Trophoblast cell (in vitro differentiated cells and primary cell): ENCODE measurements at regions not wholly inside any gene's neighbourhood (a gene's known extent, or its start where the extent isn't known, plus 50 kb on each side); places are given as distances from the start of the nearest gene placed in this dataset.

Experiments
- DNase-seq, 2 donors: peaks; one replicate each; pipeline ENCODE4 v3.0.0-alpha.2; 2016
- H2AFZ ChIP-seq: 2 replicates; pipeline ENCODE4 v1.6.1; 2013; ENCODE audit warnings: low read length, moderate library complexity, mild to moderate bottlenecking; ENCODE audit not compliant: insufficient read depth, poor library complexity
- H2AK5ac ChIP-seq: 2 replicates; pipeline ENCODE4 v1.6.1; 2013; ENCODE audit warnings: mild to moderate bottlenecking, low read length
- H2BK120ac ChIP-seq: 2 replicates; pipeline ENCODE4 v1.6.1; 2013; ENCODE audit warnings: low read length, mild to moderate bottlenecking, moderate library complexity; ENCODE audit not compliant: insufficient read depth, poor library complexity
- H2BK12ac ChIP-seq: 2 replicates; pipeline ENCODE4 v1.6.1; 2013; ENCODE audit warnings: mild to moderate bottlenecking, low read length, moderate library complexity
- H2BK5ac ChIP-seq: 2 replicates; pipeline ENCODE4 v1.6.1; 2013; ENCODE audit warnings: low read length, low read depth, moderate library complexity, mild to moderate bottlenecking; ENCODE audit not compliant: poor library complexity
- H3K14ac ChIP-seq: 2 replicates; pipeline ENCODE4 v1.6.1; 2013; ENCODE audit warnings: mild to moderate bottlenecking, low read length
- H3K18ac ChIP-seq: 2 replicates; pipeline ENCODE4 v1.6.1; 2013; ENCODE audit warnings: mild to moderate bottlenecking, low read length
- H3K23ac ChIP-seq: 2 replicates; pipeline ENCODE4 v1.6.1; 2013; ENCODE audit warnings: low read length
- H3K27ac ChIP-seq: 2 replicates; pipeline ENCODE4 v1.5.1; 2013; ENCODE audit warnings: low read depth, mild to moderate bottlenecking, inconsistent platforms, low read length, moderate library complexity
- H3K27me3 ChIP-seq: 2 replicates; pipeline ENCODE4 v1.6.1; 2013; ENCODE audit warnings: inconsistent platforms, mild to moderate bottlenecking, low read length, moderate library complexity; ENCODE audit not compliant: insufficient read depth
- H3K36me3 ChIP-seq, 2 experiments: 1 replicate in 1 of 2; 2 replicates in 1 of 2; pipeline ENCODE4 v1.6.1; 2013; ENCODE audit warnings: low read length in 2 of 2, mild to moderate bottlenecking in 2 of 2, moderate library complexity in 1 of 2; ENCODE audit not compliant: insufficient read depth in 2 of 2, control insufficient read depth in 1 of 2
- H3K4ac ChIP-seq: 2 replicates; pipeline ENCODE4 v1.6.1; 2013; ENCODE audit warnings: low read depth, mild to moderate bottlenecking, low read length, moderate library complexity
- H3K4me1 ChIP-seq, 2 experiments: 1 replicate in 1 of 2; 2 replicates in 1 of 2; pipeline ENCODE4 v1.6.1; 2013; ENCODE audit warnings: low read length in 2 of 2, mild to moderate bottlenecking in 2 of 2, moderate library complexity in 1 of 2; ENCODE audit not compliant: insufficient read depth in 2 of 2, control insufficient read depth in 1 of 2
- H3K4me2 ChIP-seq: 2 replicates; pipeline ENCODE4 v1.6.1; 2013; ENCODE audit warnings: inconsistent platforms, mild to moderate bottlenecking, low read length, moderate library complexity
- H3K4me3 ChIP-seq: 2 replicates; pipeline ENCODE4 v1.5.1; 2013; ENCODE audit warnings: mild to moderate bottlenecking, low read depth, low read length, inconsistent platforms
- H3K79me1 ChIP-seq: one replicate; pipeline ENCODE4 v1.6.1; 2013; ENCODE audit warnings: low read length
- H3K79me2 ChIP-seq: 2 replicates; pipeline ENCODE4 v1.6.1; 2013; ENCODE audit warnings: low read length, mild to moderate bottlenecking; ENCODE audit not compliant: control insufficient read depth, insufficient read depth, poor library complexity
- H3K9ac ChIP-seq: 2 replicates; pipeline ENCODE4 v1.6.1; 2013; ENCODE audit warnings: mild to moderate bottlenecking, low read length
- H3K9me3 ChIP-seq: 2 replicates; pipeline ENCODE4 v1.6.1; 2013; ENCODE audit warnings: low read depth, mild to moderate bottlenecking, control low read depth, inconsistent platforms, low read length; ENCODE audit not compliant: insufficient read depth
- H4K12ac ChIP-seq: 2 replicates; pipeline ENCODE4 v1.6.1; 2013; ENCODE audit warnings: low read depth, mild to moderate bottlenecking, low read length, moderate library complexity
- H4K8ac ChIP-seq: 2 replicates; pipeline ENCODE4 v1.6.1; 2013; ENCODE audit warnings: low read depth, mild to moderate bottlenecking, low read length, moderate library complexity
- H4K91ac ChIP-seq: one replicate; pipeline ENCODE4 v1.6.1; 2013; ENCODE audit warnings: low read depth, mild to moderate bottlenecking, low read length, moderate library complexity
- WGBS: extraction: QIAGEN DNeasy Blood & Tissue Kit; methylation state at CpG from one replicate; pipeline ENCODE4 v1.1.7; 2013; ENCODE audit warnings: missing lambda C conversion rate; ENCODE audit not compliant: insufficient read length, insufficient coverage; ENCODE audit errors: extremely low coverage; 5-methylcytosine and 5-hydroxymethylcytosine counted together

- H3K18ac ChIP-seq = no peak overlapping the region
- WGBS = no CpG with 5 or more reads among the region's 5 CpGs
- H3K4ac ChIP-seq = no peak overlapping the region
- H4K91ac ChIP-seq = no peak overlapping the region
- DNase-seq = peak in 1 of 2 donors; percentile 9
- no peaks in the 10 kb centered on the region for H3K79me2 ChIP-seq
- no peak overlapping the region for H4K12ac ChIP-seq
- H3K4me1 ChIP-seq = peaks cover 2 to 5% of the 10 kb centered on the region in 2 experiments
- no peak overlapping the region for H3K14ac ChIP-seq
- no peak overlapping the region for H2AK5ac ChIP-seq
- no peak overlapping the region for H2AFZ ChIP-seq
- no peak overlapping the region for H3K23ac ChIP-seq
- H3K9me3 ChIP-seq = no peaks in the 10 kb centered on the region
- H3K4me2 ChIP-seq = no peak overlapping the region
- H4K8ac ChIP-seq = no peak overlapping the region
- no peak overlapping the region for H3K4me3 ChIP-seq
- H3K27me3 ChIP-seq = no peaks in the 10 kb centered on the region
- H3K36me3 ChIP-seq = no peaks in the 10 kb centered on the region
- H3K27ac ChIP-seq = no peak overlapping the region
- H3K9ac ChIP-seq = no peak overlapping the region
- no peak overlapping the region for H2BK12ac ChIP-seq
- no peak overlapping the region for H2BK120ac ChIP-seq
- H3K79me1 ChIP-seq = peaks cover 5% of the 10 kb centered on the region
- H2BK5ac ChIP-seq = no peak overlapping the region
These were observed 394.8 kb upstream of the FANCL start for GRCh38 chr2:58635801-58636375.

DNA sequence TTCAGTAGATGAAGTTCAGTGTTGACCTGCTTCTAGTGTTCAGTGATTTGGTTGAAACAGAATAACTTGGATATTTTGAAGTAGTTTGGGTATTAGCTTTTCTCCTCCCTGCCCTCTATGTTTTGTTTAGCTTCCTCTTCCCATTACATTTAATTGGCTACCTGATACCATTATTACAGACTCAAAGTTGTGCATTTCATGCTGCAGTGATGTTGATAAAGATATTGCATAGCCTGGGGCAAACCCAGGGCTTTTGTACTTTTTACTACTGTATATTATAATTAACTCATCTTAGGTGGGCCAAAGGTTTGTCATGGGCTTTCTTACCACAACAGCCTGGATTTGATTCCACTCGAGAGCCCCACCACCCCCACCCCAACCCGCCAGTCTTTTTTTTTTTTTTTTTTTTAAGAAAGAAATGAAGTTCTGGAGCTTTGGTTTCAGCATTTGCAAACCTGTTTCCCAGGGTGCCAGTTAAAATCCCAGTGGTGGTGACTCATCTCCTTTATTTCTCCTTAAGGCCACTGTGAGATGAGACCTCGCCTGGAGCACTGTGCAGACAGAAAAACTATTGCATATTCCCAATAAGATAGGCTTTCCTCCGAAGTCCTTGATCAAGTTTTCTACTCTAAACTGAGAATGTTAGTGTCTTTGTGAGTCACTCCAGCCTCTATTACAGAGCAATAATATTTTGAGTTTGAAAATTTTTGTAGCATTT is 393.7 kb upstream of the FANCL start:
- Histone ChIP-seq H3K9me3 (no peaks in the 10 kb centered on the region), H3K4me3 (no peak overlapping the region), H3K79me2 (no peaks in the 10 kb centered on the region), H2AFZ (no peak overlapping the region), H3K79me1 (peaks cover 5% of the 10 kb centered on the region), H3K27me3 (no peaks in the 10 kb centered on the region), H3K27ac (peak overlapping the region; percentile 87), H3K18ac (no peak overlapping the region), H3K9ac (no peak overlapping the region), H3K23ac (no peak overlapping the region), H3K4me2 (peak overlapping the region; percentile 48), H2BK5ac (peak overlapping the region; percentile 50), H3K4ac (no peak overlapping the region), H3K36me3 (no peaks in the 10 kb centered on the region), H4K91ac (no peak overlapping the region), H4K12ac (no peak overlapping the region), H3K14ac (no peak overlapping the region), H3K4me1 (peaks cover 2 to 5% of the 10 kb centered on the region in 2 experiments), H2AK5ac (no peak overlapping the region), H2BK120ac (peak overlapping the region; percentile 25), H2BK12ac (no peak overlapping the region), H4K8ac (no peak overlapping the region)
- WGBS = no CpG with 5 or more reads among the region's 4 CpGs
- peak; percentile 75 to 88 for DNase-seq

DNA sequence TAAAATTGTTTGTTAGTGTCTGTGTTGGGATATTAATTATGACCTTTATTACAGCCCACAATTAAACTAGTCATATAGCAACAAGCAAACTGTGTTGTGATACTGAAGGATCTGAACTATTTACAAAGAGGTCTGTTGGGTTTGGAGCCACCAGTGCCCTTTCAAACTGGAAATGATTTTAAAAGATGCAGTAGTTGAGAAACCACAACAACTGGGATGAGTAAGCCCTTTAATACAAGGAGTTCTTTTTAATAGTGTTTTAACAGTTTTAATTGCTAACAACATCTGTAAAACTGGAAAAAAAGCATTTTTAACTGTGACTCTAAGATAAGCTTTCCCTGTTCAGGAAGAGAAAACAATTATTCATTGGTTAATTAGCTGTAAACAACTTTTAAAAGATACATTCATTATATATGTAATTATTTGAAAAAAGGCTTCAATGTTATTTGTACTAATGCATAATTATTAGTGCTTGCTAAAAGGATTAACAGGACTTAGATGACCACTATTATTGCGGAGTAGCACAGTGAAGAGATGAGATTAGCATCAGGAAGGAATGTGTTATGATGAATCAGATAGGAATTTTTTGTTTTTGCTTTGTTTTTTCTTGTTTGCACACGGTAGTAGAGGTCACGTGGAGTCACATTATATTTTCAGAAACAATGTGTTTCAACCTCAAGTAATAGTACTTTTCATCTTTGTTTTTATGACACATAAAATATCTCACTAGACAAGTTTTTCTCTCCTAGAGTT is 392.7 kb upstream of the FANCL start:
- no peak overlapping the region for H2AK5ac ChIP-seq
- no peak overlapping the region for H3K14ac ChIP-seq
- no peaks in the 10 kb centered on the region for H3K36me3 ChIP-seq
- peaks cover 3% of the 10 kb centered on the region for H3K79me1 ChIP-seq
- no peak overlapping the region for H3K4ac ChIP-seq
- H3K9me3 ChIP-seq = no peaks in the 10 kb centered on the region
- no peak overlapping the region for H3K4me3 ChIP-seq
- no peak overlapping the region for H3K27ac ChIP-seq
- H3K23ac ChIP-seq = no peak overlapping the region
- WGBS = no CpG with 5 or more reads among the region's 3 CpGs
- no peak overlapping the region for H2BK12ac ChIP-seq
- H3K9ac ChIP-seq = no peak overlapping the region
- H2BK120ac ChIP-seq = no peak overlapping the region
- H4K12ac ChIP-seq = no peak overlapping the region
- no peak overlapping the region for H4K91ac ChIP-seq
- DNase-seq = peak; percentile 17 to 94
- no peak overlapping the region for H3K18ac ChIP-seq
- no peak overlapping the region for H4K8ac ChIP-seq
- no peak overlapping the region for H3K4me2 ChIP-seq
- peaks cover 2 to 3% of the 10 kb centered on the region in 2 experiments for H3K4me1 ChIP-seq
- H2BK5ac ChIP-seq = no peak overlapping the region
- H3K27me3 ChIP-seq = no peaks in the 10 kb centered on the region
- H2AFZ ChIP-seq = no peak overlapping the region
- H3K79me2 ChIP-seq = no peaks in the 10 kb centered on the region

DNA sequence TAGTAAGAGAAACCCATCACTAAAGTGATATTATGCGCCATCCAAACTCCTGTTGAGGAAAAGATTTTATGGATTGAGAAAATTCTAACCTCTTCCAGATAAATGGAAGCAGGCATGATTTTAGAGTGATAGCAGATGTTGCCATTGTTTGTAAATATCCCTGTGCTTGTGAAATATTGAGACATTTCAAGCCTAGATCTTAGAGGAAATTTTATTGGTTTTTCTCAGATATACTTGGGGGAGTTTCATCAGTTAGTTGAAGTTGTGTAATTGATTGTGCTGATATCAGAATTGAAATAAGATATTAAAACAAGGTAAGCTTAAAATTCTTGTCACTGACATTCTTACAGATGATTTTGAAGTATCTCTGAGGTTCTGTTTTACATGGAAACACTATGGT is 390.9 kb upstream of the FANCL start:
- no peak overlapping the region for H3K4ac ChIP-seq
- no peak overlapping the region for H3K4me3 ChIP-seq
- peaks cover 2% of the 10 kb centered on the region in 2 experiments for H3K4me1 ChIP-seq
- no peak overlapping the region for H3K4me2 ChIP-seq
- H2AK5ac ChIP-seq = no peak overlapping the region
- no peak overlapping the region for H2BK12ac ChIP-seq
- no peak overlapping the region for H4K12ac ChIP-seq
- no peak for DNase-seq
- no peak overlapping the region for H3K23ac ChIP-seq
- H3K9me3 ChIP-seq = no peaks in the 10 kb centered on the region
- no peak overlapping the region for H3K9ac ChIP-seq
- no peak overlapping the region for H2AFZ ChIP-seq
- H2BK5ac ChIP-seq = no peak overlapping the region
- H3K27me3 ChIP-seq = no peaks in the 10 kb centered on the region
- H3K14ac ChIP-seq = no peak overlapping the region
- H3K36me3 ChIP-seq = no peaks in the 10 kb centered on the region
- no peak overlapping the region for H4K91ac ChIP-seq
- H3K27ac ChIP-seq = no peak overlapping the region
- no peak overlapping the region for H2BK120ac ChIP-seq
- peaks cover 3% of the 10 kb centered on the region for H3K79me1 ChIP-seq
- WGBS = no CpG with 5 or more reads among the region's 1 CpG
- no peaks in the 10 kb centered on the region for H3K79me2 ChIP-seq
- no peak overlapping the region for H3K18ac ChIP-seq
- H4K8ac ChIP-seq = no peak overlapping the region
